PC-9 (cell line): ENCODE measurements at regions not wholly inside any gene's neighbourhood (a gene's known extent, or its start where the extent isn't known, plus 50 kb on each side); places are given as distances from the start of the nearest gene placed in this dataset.

Experiments
- BruUV-seq: library from RNA; stranded (reverse); fragments of 400-500 nt; replicated peaks from 2 replicates; lab custom pipeline; 2021; lab: Mats Ljungman, UMichigan
- CTCF ChIA-PET: fragments of 300-600 bp; sonication (Branson Sonifier 250); formaldehyde crosslinking; loops from one replicate; lab custom pipeline; 2022; ENCODE audit warnings: antibody characterized with exemption; lab: Charles Lee
- POLR2A ChIA-PET: fragments of 300-600 bp; sonication (Branson Sonifier 250); formaldehyde crosslinking; loops from one replicate; lab custom pipeline; 2022; ENCODE audit warnings: antibody characterized with exemption; ENCODE audit not compliant: unreplicated experiment; lab: Charles Lee
- DNase-seq, 2 experiments: peaks; one replicate each; pipeline versions ENCODE4 v3.0.0 to v3.0.0-alpha.2; 2015 to 2022; ENCODE audit warnings: mixed read lengths in 1 of 2
- H2AFZ ChIP-seq: fragments of 200-600 bp; sonication (generic); 2 replicates; pipeline ENCODE4 v1.8.1; 2017; ENCODE audit warnings: antibody characterized with exemption
- H3F3A ChIP-seq: fragments of 200-600 bp; sonication (generic); 2 replicates; pipeline ENCODE4 v1.8.1; 2017; ENCODE audit warnings: antibody characterized with exemption, mild to moderate bottlenecking, low read depth; ENCODE audit not compliant: insufficient read depth
- H3K27ac ChIP-seq: fragments of 200-600 bp; sonication (generic); 2 replicates; pipeline ENCODE4 v1.6.1; 2016; ENCODE audit warnings: mixed run types
- H3K27me3 ChIP-seq: fragments of 200-600 bp; sonication (generic); 2 replicates; pipeline ENCODE4 v1.6.1; 2016; ENCODE audit warnings: low read depth, mixed run types; ENCODE audit not compliant: insufficient read depth
- H3K36me3 ChIP-seq: fragments of 200-600 bp; sonication (generic); 2 replicates; pipeline ENCODE4 v1.6.1; 2016; ENCODE audit warnings: low read depth, mixed run types
- H3K4me1 ChIP-seq: fragments of 200-600 bp; sonication (generic); replicated peaks from 2 replicates; pipeline ENCODE4 v1.6.1; 2016; ENCODE audit warnings: mixed run types; ENCODE audit not compliant: insufficient read depth
- H3K4me2 ChIP-seq: fragments of 200-600 bp; sonication (generic); 2 replicates; pipeline ENCODE4 v1.6.1; 2017; ENCODE audit warnings: mixed run types
- H3K4me3 ChIP-seq: fragments of 200-600 bp; sonication (generic); 2 replicates; pipeline ENCODE4 v1.6.1; 2016; ENCODE audit warnings: mixed run types
- H3K79me2 ChIP-seq: fragments of 200-600 bp; sonication (generic); 2 replicates; pipeline ENCODE4 v1.6.1; 2017; ENCODE audit warnings: low read depth, mixed run types
- H3K9me2 ChIP-seq: fragments of 200-600 bp; sonication (generic); 2 replicates; pipeline ENCODE4 v1.8.1; 2017; ENCODE audit warnings: mild to moderate bottlenecking; ENCODE audit not compliant: insufficient read depth
- H3K9me3 ChIP-seq: fragments of 200-600 bp; sonication (generic); 2 replicates; pipeline ENCODE4 v1.8.1; 2016; ENCODE audit warnings: low read depth; ENCODE audit not compliant: insufficient read depth
- H4K20me1 ChIP-seq: fragments of 200-600 bp; sonication (generic); 2 replicates; pipeline ENCODE4 v1.8.1; 2017; ENCODE audit not compliant: insufficient read depth
- EZH2 ChIP-seq: fragments of 200-600 bp; sonication (generic); IDR thresholded peaks from 2 replicates; pipeline ENCODE4 v1.8.0; 2017; ENCODE audit warnings: antibody characterized with exemption, low read depth
- intact Hi-C: fragments of 100-400 bp; cut with micrococcal nuclease; formaldehyde crosslinking; loops from one replicate; pipeline ENCODE4 v1.10.0; 2022; ENCODE audit not compliant: unreplicated experiment
- TF ChIP-seq, protein P1 (sequence below): fragments of 200-600 bp; sonication (generic); conservative IDR thresholded peaks from 2 replicates; pipeline ENCODE4 v1.6.1; 2017; ENCODE audit warnings: mixed run types, antibody characterized with exemption, mild to moderate bottlenecking, moderate library complexity

DNA sequence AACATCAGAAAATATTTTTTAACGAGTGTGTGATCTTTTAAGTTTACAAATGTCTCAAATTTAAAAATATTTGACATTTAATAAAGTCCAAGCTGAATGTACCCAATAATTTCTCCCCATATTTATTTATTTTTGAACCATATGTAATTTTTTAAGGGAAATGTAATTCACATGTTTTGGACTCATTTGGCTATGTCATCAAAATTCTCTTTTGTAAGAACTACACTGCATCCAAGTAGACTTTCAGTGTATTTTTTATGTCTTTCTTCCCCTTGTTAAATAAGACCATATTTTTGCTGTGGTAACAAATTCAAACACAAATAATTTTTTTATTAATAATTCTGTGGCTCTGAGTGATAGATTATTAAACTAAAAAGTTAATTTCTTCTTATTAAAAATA lies 365.2 kb downstream of the CD109 start:
- Histone ChIP-seq H3K4me1 (no peaks in the 10 kb centered on the region), H3K9me3 (no peaks in the 10 kb centered on the region), H3K9me2 (no peaks in the 10 kb centered on the region), H3K4me3 (no peak overlapping the region), H3K27ac (no peak overlapping the region), H3K4me2 (no peak overlapping the region), H3K27me3 (no peaks in the 10 kb centered on the region), H2AFZ (no peak overlapping the region), H4K20me1 (no peaks in the 10 kb centered on the region), H3K36me3 (no peaks in the 10 kb centered on the region), H3F3A (no peaks in the 10 kb centered on the region), H3K79me2 (no peaks in the 10 kb centered on the region)
- no peak for DNase-seq
- POLR2A ChIA-PET: no interaction called here
- CTCF ChIA-PET: no interaction called here
- intact Hi-C loops: no loop called here
- TF ChIP-seq, protein P1, sequence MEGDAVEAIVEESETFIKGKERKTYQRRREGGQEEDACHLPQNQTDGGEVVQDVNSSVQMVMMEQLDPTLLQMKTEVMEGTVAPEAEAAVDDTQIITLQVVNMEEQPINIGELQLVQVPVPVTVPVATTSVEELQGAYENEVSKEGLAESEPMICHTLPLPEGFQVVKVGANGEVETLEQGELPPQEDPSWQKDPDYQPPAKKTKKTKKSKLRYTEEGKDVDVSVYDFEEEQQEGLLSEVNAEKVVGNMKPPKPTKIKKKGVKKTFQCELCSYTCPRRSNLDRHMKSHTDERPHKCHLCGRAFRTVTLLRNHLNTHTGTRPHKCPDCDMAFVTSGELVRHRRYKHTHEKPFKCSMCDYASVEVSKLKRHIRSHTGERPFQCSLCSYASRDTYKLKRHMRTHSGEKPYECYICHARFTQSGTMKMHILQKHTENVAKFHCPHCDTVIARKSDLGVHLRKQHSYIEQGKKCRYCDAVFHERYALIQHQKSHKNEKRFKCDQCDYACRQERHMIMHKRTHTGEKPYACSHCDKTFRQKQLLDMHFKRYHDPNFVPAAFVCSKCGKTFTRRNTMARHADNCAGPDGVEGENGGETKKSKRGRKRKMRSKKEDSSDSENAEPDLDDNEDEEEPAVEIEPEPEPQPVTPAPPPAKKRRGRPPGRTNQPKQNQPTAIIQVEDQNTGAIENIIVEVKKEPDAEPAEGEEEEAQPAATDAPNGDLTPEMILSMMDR: no peak
- TF ChIP-seq EZH2: no peak
- BruUV-seq: no TSS peak

- BruUV-seq: no TSS peak
- DNase-seq: no peak
- Histone ChIP-seq H3K9me3 (no peaks in the 10 kb centered on the region), H3K27me3 (no peaks in the 10 kb centered on the region), H3K27ac (no peak overlapping the region), H4K20me1 (no peaks in the 10 kb centered on the region), H3K4me1 (no peaks in the 10 kb centered on the region), H3K4me2 (no peak overlapping the region), H3K79me2 (no peaks in the 10 kb centered on the region), H3K36me3 (no peaks in the 10 kb centered on the region), H3K9me2 (no peaks in the 10 kb centered on the region), H2AFZ (no peak overlapping the region), H3F3A (no peaks in the 10 kb centered on the region), H3K4me3 (no peak overlapping the region)
- POLR2A ChIA-PET: no interaction called here
- CTCF ChIA-PET: no interaction called here
- intact Hi-C loops: no loop called here
- TF ChIP-seq, protein P1: no peak
- no peak for TF ChIP-seq EZH2
Observed at GRCh38 chr6:74060354-74060753, 364.4 kb downstream of the CD109 start.

DNA sequence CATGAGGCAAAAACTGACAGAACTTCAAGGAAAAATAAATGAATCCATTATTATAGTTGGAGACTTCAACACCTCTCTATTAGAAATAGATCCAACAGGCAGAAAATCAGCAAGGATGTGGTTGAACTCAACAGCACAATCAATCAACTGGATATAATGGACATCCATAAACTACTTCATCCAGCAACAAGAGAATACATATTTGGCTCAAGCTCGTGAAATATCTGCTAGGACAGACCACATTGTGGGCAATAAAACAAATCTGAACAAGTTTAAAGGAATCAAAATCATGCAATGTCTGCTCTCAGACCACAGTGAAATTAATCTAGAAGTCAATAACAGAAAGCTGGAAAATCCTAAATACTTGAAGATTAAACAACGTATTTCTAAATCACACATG lies 362.6 kb downstream of the CD109 start:
- no peaks in the 10 kb centered on the region for H3K4me1 ChIP-seq
- TF ChIP-seq, protein P1: no peak
- no peaks in the 10 kb centered on the region for H3K27me3 ChIP-seq
- no peaks in the 10 kb centered on the region for H3K36me3 ChIP-seq
- no peaks in the 10 kb centered on the region for H3F3A ChIP-seq
- no peaks in the 10 kb centered on the region for H3K9me3 ChIP-seq
- no peak overlapping the region for H2AFZ ChIP-seq
- no peaks in the 10 kb centered on the region for H3K9me2 ChIP-seq
- no peak overlapping the region for H3K4me3 ChIP-seq
- intact Hi-C loops: no loop called here
- H4K20me1 ChIP-seq: no peaks in the 10 kb centered on the region
- ChIA-PET POLR2A (no interaction called here), CTCF (no interaction called here)
- H3K79me2 ChIP-seq: no peaks in the 10 kb centered on the region
- BruUV-seq: no TSS peak
- no peak overlapping the region for H3K27ac ChIP-seq
- H3K4me2 ChIP-seq: no peak overlapping the region
- DNase-seq: no peak
